ENCODE measurements at regions not wholly inside any gene's neighbourhood (a gene's known extent, or its start where the extent isn't known, plus 50 kb on each side); places are given as distances from the start of the nearest gene placed in this dataset.

DNA sequence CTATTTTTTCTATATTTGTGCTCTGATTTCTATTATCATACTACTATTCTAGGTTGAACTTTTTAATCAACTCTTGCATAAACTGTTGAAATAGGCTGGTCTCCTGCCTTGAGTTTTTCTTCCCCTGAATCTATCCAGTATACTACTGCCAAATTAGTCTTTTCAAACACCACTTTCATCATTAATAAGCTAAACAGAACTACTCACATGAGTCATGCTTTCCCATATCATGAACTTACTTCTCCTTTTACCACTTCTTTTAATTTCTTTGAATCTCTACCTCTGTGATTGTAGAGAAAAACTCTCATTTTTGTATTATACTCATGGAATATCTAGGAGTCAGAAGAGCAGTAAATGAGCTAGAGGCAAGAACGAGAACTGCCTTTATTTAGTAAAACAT, 340.3 kb upstream of the PDE3A start:
- intact Hi-C loops (cut with DNase I; ENCODE audit: low total_unique reads) = no loop called here
- DNase-seq = no peak
- H3K9me3 ChIP-seq = no peaks in the 10 kb centered on the region
- no peaks in the 10 kb centered on the region for H3K36me3 ChIP-seq
- no peak overlapping the region for H3K4me3 ChIP-seq
- TF ChIP-seq, protein P1, sequence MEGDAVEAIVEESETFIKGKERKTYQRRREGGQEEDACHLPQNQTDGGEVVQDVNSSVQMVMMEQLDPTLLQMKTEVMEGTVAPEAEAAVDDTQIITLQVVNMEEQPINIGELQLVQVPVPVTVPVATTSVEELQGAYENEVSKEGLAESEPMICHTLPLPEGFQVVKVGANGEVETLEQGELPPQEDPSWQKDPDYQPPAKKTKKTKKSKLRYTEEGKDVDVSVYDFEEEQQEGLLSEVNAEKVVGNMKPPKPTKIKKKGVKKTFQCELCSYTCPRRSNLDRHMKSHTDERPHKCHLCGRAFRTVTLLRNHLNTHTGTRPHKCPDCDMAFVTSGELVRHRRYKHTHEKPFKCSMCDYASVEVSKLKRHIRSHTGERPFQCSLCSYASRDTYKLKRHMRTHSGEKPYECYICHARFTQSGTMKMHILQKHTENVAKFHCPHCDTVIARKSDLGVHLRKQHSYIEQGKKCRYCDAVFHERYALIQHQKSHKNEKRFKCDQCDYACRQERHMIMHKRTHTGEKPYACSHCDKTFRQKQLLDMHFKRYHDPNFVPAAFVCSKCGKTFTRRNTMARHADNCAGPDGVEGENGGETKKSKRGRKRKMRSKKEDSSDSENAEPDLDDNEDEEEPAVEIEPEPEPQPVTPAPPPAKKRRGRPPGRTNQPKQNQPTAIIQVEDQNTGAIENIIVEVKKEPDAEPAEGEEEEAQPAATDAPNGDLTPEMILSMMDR (IDR thresholded peaks at IDR 0.05) = no peak
- H3K27ac ChIP-seq = no peak overlapping the region
- H3K4me1 ChIP-seq = peaks cover 0 to 9% (median 4%) of the 10 kb centered on the region in 4 donors
- no peaks in the 10 kb centered on the region for H3K27me3 ChIP-seq

DNA sequence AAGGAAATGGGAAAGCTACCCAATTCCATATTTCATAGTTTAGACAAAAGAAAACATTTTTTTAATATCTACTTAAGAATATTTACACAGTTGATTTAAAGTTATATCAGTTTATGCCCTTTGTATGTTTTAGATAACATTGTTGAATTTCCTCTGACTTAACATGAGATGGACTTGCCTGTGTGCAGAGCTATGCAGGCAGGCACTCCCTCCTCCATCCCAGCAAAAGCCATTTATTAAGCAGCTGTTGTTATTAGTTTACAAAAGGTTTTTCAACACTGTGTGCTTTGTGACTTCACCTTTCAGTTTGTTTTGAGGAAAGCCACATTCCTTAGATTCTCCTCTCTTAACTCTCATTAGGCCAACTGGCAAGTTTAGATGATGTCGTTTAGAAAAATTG, 337.5 kb upstream of the PDE3A start:
- no peak for DNase-seq
- Histone ChIP-seq H3K4me3 (no peak overlapping the region), H3K4me1 (peaks cover 0 to 9% (median 4%) of the 10 kb centered on the region in 4 donors), H3K9me3 (no peaks in the 10 kb centered on the region), H3K36me3 (no peaks in the 10 kb centered on the region), H3K27me3 (no peaks in the 10 kb centered on the region), H3K27ac (no peak overlapping the region)
- TF ChIP-seq, protein P1 (IDR thresholded peaks at IDR 0.05) = no peak
- intact Hi-C loops (cut with DNase I; ENCODE audit: low total_unique reads) = no loop called here

DNA sequence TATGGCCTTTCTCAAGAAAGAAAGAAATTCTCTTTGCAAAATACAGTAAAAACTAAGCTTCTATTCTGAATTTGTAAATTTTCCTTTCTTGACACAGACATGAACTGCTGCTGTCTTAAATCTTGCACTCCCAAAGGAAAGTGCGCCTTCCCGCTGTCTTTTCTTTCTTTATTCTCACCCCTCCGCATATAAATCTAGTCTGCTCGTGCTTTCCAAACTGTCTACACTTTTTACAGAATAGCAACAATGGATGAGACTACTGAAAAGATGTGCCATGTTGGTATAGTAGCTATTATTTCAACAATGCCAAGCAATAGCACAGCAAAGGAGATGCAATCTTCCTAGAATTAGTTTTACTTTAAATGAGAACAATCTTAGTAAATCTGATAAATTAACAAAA, 328.8 kb upstream of the PDE3A start:
- no peak overlapping the region for H3K4me3 ChIP-seq
- intact Hi-C loops (cut with DNase I; ENCODE audit: low total_unique reads) = no loop called here
- DNase-seq = no peak
- peak overlapping the region; percentile 15 to 53 for H3K27ac ChIP-seq
- H3K4me1 ChIP-seq = peaks cover 0 to 41% (median 0%) of the 10 kb centered on the region in 4 donors
- no peaks in the 10 kb centered on the region for H3K9me3 ChIP-seq
- H3K27me3 ChIP-seq = no peaks in the 10 kb centered on the region
- no peaks in the 10 kb centered on the region for H3K36me3 ChIP-seq
- TF ChIP-seq, protein P1 (IDR thresholded peaks at IDR 0.05) = no peak

DNA sequence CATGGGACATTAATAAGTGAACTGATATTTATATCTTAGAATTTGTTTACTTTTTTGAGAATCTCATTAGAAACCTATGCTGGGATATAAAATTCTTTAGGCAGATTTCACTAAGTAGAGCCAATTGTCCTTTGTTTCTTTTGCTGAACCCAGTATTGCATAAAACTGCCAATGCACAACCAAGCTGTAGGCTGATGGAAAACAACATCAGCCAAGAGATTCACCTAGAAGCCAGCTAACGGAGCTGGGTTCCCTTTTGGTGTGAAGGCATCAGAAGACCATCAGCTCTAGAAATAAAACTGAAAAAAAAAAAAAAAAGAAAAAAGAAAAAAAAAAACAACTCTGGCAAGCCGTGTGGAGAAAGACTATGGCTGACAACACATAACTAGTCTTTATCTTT, 328.2 kb upstream of the PDE3A start:
- Histone ChIP-seq H3K36me3 (no peaks in the 10 kb centered on the region), H3K27ac (peak overlapping the region; percentile 15 to 53), H3K9me3 (no peaks in the 10 kb centered on the region), H3K4me3 (no peak overlapping the region), H3K27me3 (no peaks in the 10 kb centered on the region), H3K4me1 (peaks cover 0 to 47% (median 3%) of the 10 kb centered on the region in 4 donors)
- intact Hi-C loops (cut with DNase I; ENCODE audit: low total_unique reads) = no loop called here
- no peak for DNase-seq
- TF ChIP-seq, protein P1 (IDR thresholded peaks at IDR 0.05) = no peak

DNA sequence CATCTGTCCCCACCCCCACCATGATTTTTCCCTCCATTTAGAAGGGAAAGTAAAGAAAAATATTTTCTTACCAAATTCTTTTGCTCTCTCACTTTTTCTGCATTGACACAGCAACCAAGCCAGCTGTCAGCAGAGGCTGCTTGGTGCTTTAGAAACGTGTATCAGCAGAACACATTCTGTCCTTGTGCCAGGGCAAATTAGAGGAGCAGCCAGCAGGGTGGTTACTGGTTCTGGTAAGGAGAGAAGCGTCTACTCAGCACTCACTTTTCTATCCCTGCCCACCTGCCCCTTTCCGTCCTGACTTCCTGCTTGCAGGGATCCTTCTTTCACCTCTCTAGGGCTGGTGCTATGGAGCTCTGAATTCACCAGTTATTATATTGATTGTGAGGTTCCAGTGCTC, 327.5 kb upstream of the PDE3A start:
- H3K4me1 ChIP-seq = peaks cover 0 to 49% (median 3%) of the 10 kb centered on the region in 4 donors
- peak; percentile 33 to 73 for DNase-seq
- no peak overlapping the region for H3K4me3 ChIP-seq
- TF ChIP-seq, protein P1 (IDR thresholded peaks at IDR 0.05) = peak; percentile 13 to 20
- intact Hi-C loops (cut with DNase I; ENCODE audit: low total_unique reads) = no loop called here
- H3K9me3 ChIP-seq = no peaks in the 10 kb centered on the region
- no peaks in the 10 kb centered on the region for H3K27me3 ChIP-seq
- peak overlapping the region; percentile 52 to 53 for H3K27ac ChIP-seq
- no peaks in the 10 kb centered on the region for H3K36me3 ChIP-seq

DNA sequence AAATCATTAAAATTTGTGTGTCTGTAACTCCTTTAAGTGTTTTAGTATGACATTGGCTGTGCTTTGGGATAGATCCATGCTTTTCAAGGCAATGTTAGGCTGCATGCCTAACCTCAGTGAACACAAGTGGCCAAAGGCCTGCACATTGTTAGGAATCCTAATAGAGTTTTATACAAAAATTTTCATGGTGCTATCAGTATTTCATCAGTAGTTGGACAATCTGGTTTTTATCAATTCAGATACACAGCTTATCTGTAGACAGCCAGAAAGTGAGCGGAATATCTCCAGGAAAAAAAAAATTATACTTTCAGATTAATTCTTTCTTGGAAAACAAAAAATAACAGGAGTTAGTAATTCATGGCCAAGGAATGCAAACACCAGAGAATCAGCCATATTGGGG, 324.0 kb upstream of the PDE3A start:
- Histone ChIP-seq H3K9me3 (no peaks in the 10 kb centered on the region), H3K4me3 (no peak overlapping the region), H3K36me3 (no peaks in the 10 kb centered on the region), H3K27me3 (no peaks in the 10 kb centered on the region), H3K4me1 (peaks cover 0 to 51% (median 5%) of the 10 kb centered on the region in 4 donors), H3K27ac (peak overlapping the region in 1 of 2 donors; percentile 62)
- TF ChIP-seq, protein P1 (IDR thresholded peaks at IDR 0.05) = no peak
- DNase-seq = no peak
- intact Hi-C loops (cut with DNase I; ENCODE audit: low total_unique reads) = loop anchor here (1.0 kb wide), 1 partner anchor 17 kb away; no protein-coding TSS in a partner anchor
